Endothelial cell of umbilical vein (primary cell): ENCODE measurements at regions not wholly inside any gene's neighbourhood (a gene's known extent, or its start where the extent isn't known, plus 50 kb on each side); places are given as distances from the start of the nearest gene placed in this dataset.

Experiments
- CTCF ChIP-seq, 2 donors: IDR thresholded peaks; 1 replicate in 1 of 2; 2 replicates in 1 of 2; pipeline ENCODE4 v1.5.1; 2011; ENCODE audit warnings: low read length in 2 of 2, mild to moderate bottlenecking in 2 of 2, moderate library complexity in 2 of 2, control low read depth in 1 of 2, inconsistent platforms in 1 of 2, low read depth in 1 of 2; ENCODE audit not compliant: insufficient read depth in 1 of 2; ENCODE audit errors: extremely low read depth in 1 of 2
- MYC ChIP-seq: IDR thresholded peaks from one replicate; pipeline ENCODE4 v1.6.1; 2011; ENCODE audit warnings: mild to moderate bottlenecking, low read depth, low read length
- POLR2A ChIP-seq: IDR thresholded peaks from 2 replicates; pipeline ENCODE4 v1.6.1; 2012; ENCODE audit warnings: low read depth, mild to moderate bottlenecking, control low read depth, low read length
- POLR2AphosphoS5 ChIP-seq: IDR thresholded peaks from 2 replicates; pipeline ENCODE4 v1.6.1; 2012; ENCODE audit warnings: low read depth, mild to moderate bottlenecking, control low read depth, low read length, moderate library complexity; ENCODE audit not compliant: insufficient read depth

DNA sequence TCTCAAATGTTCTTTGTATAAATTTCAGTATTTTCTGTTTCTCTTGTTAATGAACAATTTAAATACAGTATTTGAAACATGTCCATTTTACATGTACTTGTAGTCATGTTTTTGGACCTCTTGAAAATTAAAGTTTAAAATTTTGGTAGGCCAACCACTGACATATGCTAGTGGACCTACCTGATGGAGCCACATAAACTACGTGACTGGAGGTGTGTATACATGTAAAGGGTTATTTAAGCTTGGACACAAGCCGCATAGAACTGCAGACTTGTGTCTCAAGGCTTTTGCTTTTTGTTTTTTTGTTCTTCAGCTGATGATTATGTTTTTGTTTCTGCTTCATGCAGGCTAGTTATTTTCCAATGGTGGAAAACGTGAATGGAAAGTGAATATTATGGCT lies 568.5 kb upstream of the MDGA2 start:
- TF ChIP-seq POLR2AphosphoS5 (no peak), CTCF (IDR thresholded peaks at IDR 0.05; ENCODE audit: extremely low read depth in 1 of 2, insufficient read depth in 1 of 2, low read depth in 1 of 2, low read length in 2 of 2) (no peak), POLR2A (no peak), MYC (no peak)
